ENCODE measurements at regions not wholly inside any gene's neighbourhood (a gene's known extent, or its start where the extent isn't known, plus 50 kb on each side); places are given as distances from the start of the nearest gene placed in this dataset.

DNA sequence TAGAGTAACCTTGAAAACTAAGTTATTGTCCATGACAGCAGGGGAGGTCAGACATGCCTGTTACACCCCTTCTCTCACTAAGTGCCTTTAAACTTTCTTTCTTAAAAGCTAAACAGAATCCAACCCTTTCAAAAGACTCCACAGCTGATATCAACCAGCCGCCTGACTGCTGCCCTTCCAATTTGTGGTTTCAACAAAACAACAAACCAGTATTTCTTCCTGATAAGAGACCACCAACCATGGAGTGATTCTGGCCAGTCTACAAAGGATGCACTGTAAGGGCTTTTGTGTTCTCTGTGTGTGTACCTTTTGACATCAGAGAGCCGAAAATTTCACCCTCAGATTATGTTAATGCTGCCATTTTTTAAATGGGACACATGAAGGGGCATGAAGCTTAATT is 1204.2 kb downstream of the ROBO2 start:
- H3K27ac ChIP-seq = no peak overlapping the region
- H3K9ac ChIP-seq = no peak overlapping the region
- H3K79me2 ChIP-seq (ENCODE audit: insufficient read depth) = no peaks in the 10 kb centered on the region
- H4K20me1 ChIP-seq (ENCODE audit: insufficient read depth) = no peaks in the 10 kb centered on the region
- H3F3A ChIP-seq (ENCODE audit: insufficient read depth) = no peaks in the 10 kb centered on the region
- no peak for DNase-seq
- H3K4me3 ChIP-seq = no peak overlapping the region
- in situ Hi-C loops (cut with MboI) = no loop called here
- H3K4me2 ChIP-seq (ENCODE audit: unreplicated experiment) = no peak overlapping the region
- TF ChIP-seq EZH2 (IDR thresholded peaks at IDR 0.05; ENCODE audit: insufficient read depth, poor library complexity, severe bottlenecking) (no peak), EZH2phosphoT487 (IDR thresholded peaks at IDR 0.05; ENCODE audit: insufficient read depth, low read depth) (no peak)
- H3K27me3 ChIP-seq (replicated peaks; ENCODE audit: insufficient read depth) = no peaks in the 10 kb centered on the region
- H3K9me2 ChIP-seq (ENCODE audit: insufficient read depth) = no peaks in the 10 kb centered on the region
- H3K9me3 ChIP-seq (ENCODE audit: low read depth) = no peaks in the 10 kb centered on the region
- no peaks in the 10 kb centered on the region for H3K36me3 ChIP-seq (ENCODE audit: low read depth)
- H3K4me1 ChIP-seq (ENCODE audit: insufficient read depth) = no peaks in the 10 kb centered on the region
- no peak overlapping the region for H2AFZ ChIP-seq
- WGBS, 2 experiments (ENCODE audit: low coverage in 1 of 2, low lambda C conversion rate in 2 of 2, missing lambda C conversion rate in 2 of 2) = 74 to 78% methylated on average over 2 of the region's 2 CpGs

DNA sequence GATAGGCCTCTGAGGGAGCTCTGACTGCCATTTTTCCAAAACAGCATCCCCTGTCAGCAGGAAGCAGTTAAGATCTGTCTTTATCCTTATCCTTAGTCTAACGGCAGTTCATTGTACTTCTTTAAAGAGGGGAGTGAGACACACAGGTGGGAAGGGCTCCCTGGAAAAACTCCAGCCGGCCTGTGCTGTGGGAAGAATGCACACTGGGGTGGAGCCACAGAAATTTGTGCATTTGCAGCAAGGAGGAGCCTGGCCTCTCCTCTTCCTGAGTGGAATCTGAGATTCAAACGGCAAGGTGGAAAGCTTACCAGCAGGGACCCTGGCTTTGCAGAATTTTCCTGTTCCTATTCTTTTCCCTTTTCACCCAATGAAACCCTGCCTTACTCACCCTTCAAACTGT is 1209.4 kb downstream of the ROBO2 start:
- in situ Hi-C loops (cut with MboI) = no loop called here
- H3K9me2 ChIP-seq (ENCODE audit: insufficient read depth) = no peaks in the 10 kb centered on the region
- DNase-seq = no peak
- no peak overlapping the region for H3K4me2 ChIP-seq (ENCODE audit: unreplicated experiment)
- H3F3A ChIP-seq (ENCODE audit: insufficient read depth) = 0 out of 2 replicates have a peak, but pooled peaks cover under 1% of the 10 kb centered on the region
- H3K27ac ChIP-seq = no peak overlapping the region
- WGBS, 2 experiments (ENCODE audit: low coverage in 1 of 2, low lambda C conversion rate in 2 of 2, missing lambda C conversion rate in 2 of 2) = 42 to 47% methylated on average over 3 of the region's 3 CpGs
- no peaks in the 10 kb centered on the region for H3K4me1 ChIP-seq (ENCODE audit: insufficient read depth)
- H3K27me3 ChIP-seq (replicated peaks; ENCODE audit: insufficient read depth) = no peaks in the 10 kb centered on the region
- H3K4me3 ChIP-seq = no peak overlapping the region
- no peaks in the 10 kb centered on the region for H3K36me3 ChIP-seq (ENCODE audit: low read depth)
- no peaks in the 10 kb centered on the region for H3K79me2 ChIP-seq (ENCODE audit: insufficient read depth)
- H2AFZ ChIP-seq = peak overlapping the region; percentile 23; the same call in 1 of the 2 replicates
- H3K9ac ChIP-seq = no peak overlapping the region
- no peaks in the 10 kb centered on the region for H3K9me3 ChIP-seq (ENCODE audit: low read depth)
- TF ChIP-seq EZH2phosphoT487 (IDR thresholded peaks at IDR 0.05; ENCODE audit: insufficient read depth, low read depth) (no peak), EZH2 (IDR thresholded peaks at IDR 0.05; ENCODE audit: insufficient read depth, poor library complexity, severe bottlenecking) (no peak)
- H4K20me1 ChIP-seq (ENCODE audit: insufficient read depth) = no peaks in the 10 kb centered on the region

- Histone ChIP-seq H3K27ac (no peak overlapping the region), H2AFZ (peak overlapping the region; percentile 58; the same call in 1 of the 2 replicates), H3K9me2 (ENCODE audit: insufficient read depth) (no peaks in the 10 kb centered on the region), H3K9ac (no peak overlapping the region), H4K20me1 (ENCODE audit: insufficient read depth) (no peaks in the 10 kb centered on the region), H3K36me3 (ENCODE audit: low read depth) (no peaks in the 10 kb centered on the region), H3K79me2 (ENCODE audit: insufficient read depth) (no peaks in the 10 kb centered on the region), H3F3A (ENCODE audit: insufficient read depth) (peaks cover 31% of the 10 kb centered on the region), H3K4me3 (no peak overlapping the region), H3K9me3 (ENCODE audit: low read depth) (no peaks in the 10 kb centered on the region), H3K4me2 (ENCODE audit: unreplicated experiment) (no peak overlapping the region), H3K4me1 (ENCODE audit: insufficient read depth) (peaks cover 42% of the 10 kb centered on the region), H3K27me3 (replicated peaks; ENCODE audit: insufficient read depth) (no peaks in the 10 kb centered on the region)
- no peak for TF ChIP-seq EZH2phosphoT487 (IDR thresholded peaks at IDR 0.05; ENCODE audit: insufficient read depth, low read depth)
- in situ Hi-C loops (cut with MboI) = no loop called here
- no peak for DNase-seq
- 97 to 100% methylated on average over 3 of the region's 3 CpGs for WGBS, 2 experiments (ENCODE audit: low coverage in 1 of 2, low lambda C conversion rate in 2 of 2, missing lambda C conversion rate in 2 of 2)
Measured at GRCh38 chr3:78253860-78254259, 1214.0 kb downstream of the ROBO2 start.

GRCh38 chr3:78255403-78255802 is 1215.5 kb downstream of the ROBO2 start:
- peak overlapping the region; percentile 49 for H2AFZ ChIP-seq
- peaks cover 47% of the 10 kb centered on the region for H3F3A ChIP-seq (ENCODE audit: insufficient read depth)
- peaks cover 57% of the 10 kb centered on the region for H3K4me1 ChIP-seq (ENCODE audit: insufficient read depth)
- no peak overlapping the region for H3K4me3 ChIP-seq
- no peak overlapping the region for H3K9ac ChIP-seq
- no peaks in the 10 kb centered on the region for H3K79me2 ChIP-seq (ENCODE audit: insufficient read depth)
- H4K20me1 ChIP-seq (ENCODE audit: insufficient read depth) = no peaks in the 10 kb centered on the region
- no peaks in the 10 kb centered on the region for H3K9me2 ChIP-seq (ENCODE audit: insufficient read depth)
- TF ChIP-seq EZH2 (IDR thresholded peaks at IDR 0.05; ENCODE audit: insufficient read depth, poor library complexity, severe bottlenecking) (no peak), EZH2phosphoT487 (IDR thresholded peaks at IDR 0.05; ENCODE audit: insufficient read depth, low read depth) (0 out of 2 replicates have a peak, but pooled peaks have one; percentile 41)
- no peaks in the 10 kb centered on the region for H3K27me3 ChIP-seq (replicated peaks; ENCODE audit: insufficient read depth)
- in situ Hi-C loops (cut with MboI) = no loop called here
- WGBS, 2 experiments (ENCODE audit: low coverage in 1 of 2, low lambda C conversion rate in 2 of 2, missing lambda C conversion rate in 2 of 2) = 0 to 3% methylated on average over 1 of the region's 1 CpG
- peak overlapping the region; percentile 54 for H3K4me2 ChIP-seq (ENCODE audit: unreplicated experiment)
- peak; percentile 83 for DNase-seq
- H3K27ac ChIP-seq = peak overlapping the region; percentile 53
- no peaks in the 10 kb centered on the region for H3K9me3 ChIP-seq (ENCODE audit: low read depth)
- H3K36me3 ChIP-seq (ENCODE audit: low read depth) = no peaks in the 10 kb centered on the region

DNA sequence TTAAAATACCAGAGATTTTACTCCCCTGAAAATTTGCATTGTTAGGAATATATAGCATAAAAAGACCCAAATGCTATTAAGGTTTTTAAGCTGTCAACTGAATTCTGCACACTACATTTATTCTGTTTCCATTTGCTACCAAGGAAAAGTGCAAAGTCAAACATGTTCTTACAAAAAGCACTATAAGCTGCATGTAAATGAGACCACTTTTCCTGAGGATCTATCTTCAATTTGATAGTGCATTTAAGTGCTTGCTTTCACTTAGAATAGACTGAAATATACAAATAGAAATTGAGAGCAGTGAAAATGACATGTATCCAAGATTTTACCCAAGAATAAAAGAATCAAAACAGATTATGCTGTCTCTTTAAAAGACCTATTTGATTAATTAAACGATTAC is 1216.2 kb downstream of the ROBO2 start:
- Histone ChIP-seq H3F3A (ENCODE audit: insufficient read depth) (peaks cover 47% of the 10 kb centered on the region), H3K27ac (0 out of 2 replicates have a peak overlapping the region, but pooled peaks have one; percentile 53), H3K79me2 (ENCODE audit: insufficient read depth) (no peaks in the 10 kb centered on the region), H3K27me3 (replicated peaks; ENCODE audit: insufficient read depth) (no peaks in the 10 kb centered on the region), H4K20me1 (ENCODE audit: insufficient read depth) (no peaks in the 10 kb centered on the region), H3K9me2 (ENCODE audit: insufficient read depth) (no peaks in the 10 kb centered on the region), H3K4me3 (no peak overlapping the region), H3K36me3 (ENCODE audit: low read depth) (no peaks in the 10 kb centered on the region), H3K9me3 (ENCODE audit: low read depth) (no peaks in the 10 kb centered on the region), H3K4me1 (ENCODE audit: insufficient read depth) (peaks cover 57% of the 10 kb centered on the region), H3K4me2 (ENCODE audit: unreplicated experiment) (peak overlapping the region; percentile 54), H2AFZ (peak overlapping the region; percentile 33), H3K9ac (no peak overlapping the region)
- TF ChIP-seq EZH2phosphoT487 (IDR thresholded peaks at IDR 0.05; ENCODE audit: insufficient read depth, low read depth) (no peak), EZH2 (IDR thresholded peaks at IDR 0.05; ENCODE audit: insufficient read depth, poor library complexity, severe bottlenecking) (no peak)
- WGBS, 2 experiments (ENCODE audit: low coverage in 1 of 2, low lambda C conversion rate in 2 of 2, missing lambda C conversion rate in 2 of 2) = 42 to 45% methylated on average over 1 of the region's 1 CpG
- no peak for DNase-seq
- in situ Hi-C loops (cut with MboI) = no loop called here

Data from GM23248 (cell line).